Mucosa of descending colon (tissue), 3 donors: ENCODE measurements at regions not wholly inside any gene's neighbourhood (a gene's known extent, or its start where the extent isn't known, plus 50 kb on each side); places are given as distances from the start of the nearest gene placed in this dataset.

Experiments used
- ATAC-seq: fragments of 200-7000 bp; cut with Tn5 transposase; one replicate; pipeline ENCODE4 v1.9.1; 2020; ENCODE audit warnings: mild to moderate bottlenecking, moderate library complexity
- DNase-seq, 3 donors: peaks; one replicate each; pipeline ENCODE4 v3.0.0-alpha.2; 2020
- H3K36me3 ChIP-seq: fragments of 200-600 bp; one replicate; pipeline ENCODE4 v1.8.0; 2021; ENCODE audit warnings: low read depth, mild to moderate bottlenecking
- H3K4me1 ChIP-seq: fragments of 200-600 bp; one replicate; pipeline ENCODE4 v1.8.0; 2021; ENCODE audit warnings: low read depth, mild to moderate bottlenecking
- H3K4me3 ChIP-seq: fragments of 200-600 bp; one replicate; pipeline ENCODE4 v1.8.0; 2021; ENCODE audit warnings: mild to moderate bottlenecking
- H3K9me3 ChIP-seq: fragments of 200-600 bp; one replicate; pipeline ENCODE4 v1.8.0; 2021; ENCODE audit warnings: mild to moderate bottlenecking
- intact Hi-C, 2 donors: fragments of 100-400 bp; cut with DNase I in 1 of 2; cut with micrococcal nuclease in 1 of 2; formaldehyde crosslinking; loops; one replicate each; pipeline versions ENCODE4 v1.11.0 to v1.11.1; 2022; cut with DNase I, micrococcal nuclease
- TF ChIP-seq, protein P1 (sequence below): fragments of 200-600 bp; IDR thresholded peaks from one replicate; pipeline ENCODE4 v1.8.0; 2022; ENCODE audit warnings: antibody characterized with exemption, mild to moderate bottlenecking
- donor health status: DM: no; HTN: no; CAD: no; lungs with moderate emphysema.
- donor health status: DM: no; HTN: no; CAD: no.
- donor health status: DM: no; HTN: yes; CAD: no.

DNA sequence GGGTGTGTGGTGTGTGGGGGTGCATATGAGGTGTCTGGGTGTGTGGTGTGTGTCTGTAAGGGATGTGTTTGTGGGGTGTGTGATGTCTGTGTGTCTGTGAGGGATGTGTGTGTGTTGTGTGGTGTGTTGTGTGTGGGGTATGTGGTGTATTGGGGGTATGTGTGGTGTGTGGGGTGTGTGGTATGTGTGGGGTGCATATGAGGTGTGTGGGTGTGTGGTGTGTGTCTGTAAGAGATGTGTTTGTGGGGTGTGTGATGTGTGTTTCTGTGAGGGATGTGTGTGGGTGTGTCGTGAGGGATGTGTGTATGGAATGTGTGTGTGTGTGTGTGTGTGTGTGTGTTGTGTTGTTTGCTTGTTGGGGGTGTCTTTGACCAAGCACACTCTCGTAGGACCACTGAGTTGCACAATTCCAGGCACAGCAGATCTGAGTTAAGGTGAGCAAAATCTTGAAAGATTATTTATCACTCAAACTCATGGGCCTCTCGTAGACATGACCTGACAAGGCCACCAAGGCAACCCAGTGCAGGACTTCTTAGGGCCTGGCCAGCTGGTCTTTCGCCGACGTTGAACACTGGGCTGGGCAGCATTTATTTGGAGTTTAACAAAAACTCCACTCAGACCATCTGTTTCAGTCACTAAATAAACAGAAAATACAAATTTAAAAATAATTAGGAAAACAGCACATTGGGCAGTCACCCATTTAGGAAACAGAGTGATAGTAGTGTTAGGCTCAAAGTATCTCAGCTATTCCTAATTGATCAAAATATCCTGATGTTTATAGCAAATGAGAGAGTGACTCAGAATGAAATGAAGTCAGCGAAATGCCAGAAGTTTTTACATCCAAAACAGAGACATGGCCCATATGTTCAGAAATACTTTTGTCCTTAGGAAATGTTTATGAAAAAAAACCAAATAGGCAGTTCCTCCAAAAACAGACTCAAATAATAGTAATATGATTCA, 301.1 kb downstream of the FGF9 start:
- intact Hi-C loops = no loop called here
- TF ChIP-seq, protein P1, sequence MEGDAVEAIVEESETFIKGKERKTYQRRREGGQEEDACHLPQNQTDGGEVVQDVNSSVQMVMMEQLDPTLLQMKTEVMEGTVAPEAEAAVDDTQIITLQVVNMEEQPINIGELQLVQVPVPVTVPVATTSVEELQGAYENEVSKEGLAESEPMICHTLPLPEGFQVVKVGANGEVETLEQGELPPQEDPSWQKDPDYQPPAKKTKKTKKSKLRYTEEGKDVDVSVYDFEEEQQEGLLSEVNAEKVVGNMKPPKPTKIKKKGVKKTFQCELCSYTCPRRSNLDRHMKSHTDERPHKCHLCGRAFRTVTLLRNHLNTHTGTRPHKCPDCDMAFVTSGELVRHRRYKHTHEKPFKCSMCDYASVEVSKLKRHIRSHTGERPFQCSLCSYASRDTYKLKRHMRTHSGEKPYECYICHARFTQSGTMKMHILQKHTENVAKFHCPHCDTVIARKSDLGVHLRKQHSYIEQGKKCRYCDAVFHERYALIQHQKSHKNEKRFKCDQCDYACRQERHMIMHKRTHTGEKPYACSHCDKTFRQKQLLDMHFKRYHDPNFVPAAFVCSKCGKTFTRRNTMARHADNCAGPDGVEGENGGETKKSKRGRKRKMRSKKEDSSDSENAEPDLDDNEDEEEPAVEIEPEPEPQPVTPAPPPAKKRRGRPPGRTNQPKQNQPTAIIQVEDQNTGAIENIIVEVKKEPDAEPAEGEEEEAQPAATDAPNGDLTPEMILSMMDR = no peak
- Histone ChIP-seq H3K4me1 (no peaks in the 10 kb centered on the region), H3K4me3 (no peak overlapping the region), H3K9me3 (no peaks in the 10 kb centered on the region), H3K36me3 (no peaks in the 10 kb centered on the region)
- ATAC-seq (no peak), DNase-seq (no peak)

DNA sequence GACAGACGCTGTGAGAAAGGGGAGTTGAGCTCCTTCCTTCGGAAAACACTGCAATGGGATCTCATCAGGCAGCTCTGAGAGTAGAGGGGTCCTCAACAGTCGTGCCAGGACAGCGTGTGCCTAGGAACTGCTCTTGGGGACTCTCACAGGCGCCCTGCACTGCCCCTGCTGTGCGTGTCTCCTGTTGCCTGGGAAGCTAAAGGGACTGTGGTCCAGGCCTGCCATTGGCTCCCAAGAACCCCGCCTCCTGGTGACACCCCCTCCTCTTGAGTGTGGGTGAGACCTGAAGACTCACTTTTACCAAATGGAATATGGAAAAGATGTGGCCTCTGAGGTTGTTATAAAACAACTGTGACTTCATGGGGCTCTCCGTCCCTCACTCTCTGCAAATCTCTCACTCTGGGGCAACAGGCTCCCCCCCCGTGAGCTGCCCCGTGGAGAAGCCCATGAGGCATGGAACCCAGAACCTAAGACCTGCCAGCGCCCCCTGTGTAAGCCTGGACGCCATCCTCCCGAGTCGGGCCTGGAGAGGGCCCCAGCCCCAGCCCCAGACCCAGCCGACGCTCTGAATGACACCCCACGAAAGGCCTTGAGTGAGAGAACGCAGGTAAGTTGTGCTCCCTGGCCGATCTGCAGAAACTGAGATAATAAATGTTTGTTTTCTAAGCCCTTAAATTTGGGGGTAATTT, 302.7 kb downstream of the FGF9 start:
- DNase-seq (no peak), ATAC-seq (no peak)
- no peaks in the 10 kb centered on the region for H3K4me1 ChIP-seq
- TF ChIP-seq, protein P1 = no peak
- intact Hi-C loops = no loop called here
- H3K4me3 ChIP-seq = no peak overlapping the region
- H3K9me3 ChIP-seq = no peaks in the 10 kb centered on the region
- H3K36me3 ChIP-seq = no peaks in the 10 kb centered on the region

DNA sequence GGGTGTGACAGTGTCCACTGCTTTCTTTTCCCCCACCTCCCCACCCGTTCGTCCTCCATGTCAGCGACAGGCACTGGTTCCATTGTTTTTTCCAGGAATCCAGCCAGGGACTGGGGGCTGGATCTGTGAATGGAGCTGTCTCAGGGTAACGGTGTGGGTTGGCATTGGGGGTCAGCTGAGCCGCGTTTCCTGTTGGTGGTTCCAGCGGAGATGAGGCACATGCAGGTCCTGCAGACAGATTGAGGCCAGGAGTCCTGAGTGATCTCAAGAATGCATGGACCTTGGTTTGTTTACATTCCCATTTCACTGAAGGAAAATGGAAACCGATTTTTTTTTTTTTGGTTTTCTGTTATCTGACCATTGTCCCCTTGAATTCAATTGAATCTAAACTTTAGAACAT, 303.9 kb downstream of the FGF9 start:
- intact Hi-C loops = no loop called here
- ATAC-seq = no peak
- H3K4me3 ChIP-seq = no peak overlapping the region
- TF ChIP-seq, protein P1 = no peak
- H3K9me3 ChIP-seq = no peaks in the 10 kb centered on the region
- H3K4me1 ChIP-seq = no peaks in the 10 kb centered on the region
- no peaks in the 10 kb centered on the region for H3K36me3 ChIP-seq
- DNase-seq = no peak

DNA sequence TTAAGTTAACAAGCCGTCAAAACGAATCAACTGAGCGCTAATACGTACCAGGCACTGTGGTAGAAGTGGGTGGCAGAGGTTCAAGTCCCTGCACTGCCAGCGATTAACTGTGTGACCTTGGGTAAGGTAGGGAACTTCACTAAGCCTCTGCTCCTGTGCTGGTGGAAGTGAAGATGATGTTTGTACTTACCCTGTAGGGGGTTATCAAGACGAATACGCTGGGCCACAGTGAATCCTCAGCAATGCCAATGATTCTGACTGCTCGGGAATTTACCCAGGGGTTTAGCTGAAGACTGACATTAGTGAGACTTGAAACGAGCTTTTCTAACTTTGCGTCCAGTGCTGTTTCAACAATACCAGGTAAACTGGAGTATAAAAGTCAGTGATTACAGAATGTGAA, 305.3 kb downstream of the FGF9 start:
- Histone ChIP-seq H3K36me3 (no peaks in the 10 kb centered on the region), H3K4me3 (no peak overlapping the region), H3K9me3 (no peaks in the 10 kb centered on the region), H3K4me1 (no peaks in the 10 kb centered on the region)
- TF ChIP-seq, protein P1 = no peak
- ATAC-seq (no peak), DNase-seq (no peak)
- intact Hi-C loops = no loop called here

DNA sequence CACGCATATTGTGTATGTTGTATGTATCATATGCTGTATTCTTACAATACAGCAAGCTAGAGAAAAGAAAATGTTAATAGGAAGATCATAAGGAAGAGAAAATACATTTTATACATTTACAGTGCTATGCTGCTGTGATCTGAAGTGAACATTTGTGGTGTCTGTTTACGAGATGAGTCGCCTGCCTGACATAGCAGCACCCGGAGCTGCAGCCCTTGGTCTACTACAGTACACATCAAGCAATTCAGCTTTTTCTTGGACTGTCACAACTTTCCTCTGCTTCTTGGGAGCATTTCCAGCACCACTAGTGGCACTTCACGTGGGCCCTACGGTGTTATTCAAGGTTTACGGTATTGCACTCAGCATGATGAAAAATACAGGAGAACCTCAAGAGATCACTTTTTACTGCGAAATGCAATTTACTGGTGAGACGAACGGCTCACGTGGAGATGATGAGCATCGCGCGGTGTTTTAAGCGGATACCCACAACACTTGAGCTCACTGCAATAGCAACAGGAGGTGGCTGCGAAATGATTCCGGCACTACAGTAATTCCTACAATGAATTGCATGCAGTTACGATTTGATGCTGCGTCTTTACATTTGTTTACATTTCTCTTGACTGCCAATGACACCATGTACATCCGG, 308.4 kb downstream of the FGF9 start:
- DNase-seq (no peak), ATAC-seq (no peak)
- TF ChIP-seq, protein P1 = no peak
- H3K9me3 ChIP-seq = no peaks in the 10 kb centered on the region
- H3K4me1 ChIP-seq = no peaks in the 10 kb centered on the region
- H3K36me3 ChIP-seq = no peaks in the 10 kb centered on the region
- intact Hi-C loops = no loop called here
- no peak overlapping the region for H3K4me3 ChIP-seq
